HL-60/S4 treated with phorbol 12-myristate 13-acetate at 8.2 ng/mL for 4 days and 3 days (cell line): ENCODE measurements at regions not wholly inside any gene's neighbourhood (a gene's known extent, or its start where the extent isn't known, plus 50 kb on each side); places are given as distances from the start of the nearest gene placed in this dataset.
"Not testable (repeated sequence)": the region's sequence is repeated elsewhere in the genome, so short reads cannot be mapped to it uniquely, and the experiment has no call there.

ENCODE experiments used
- in situ Hi-C: fragments of 300-500 bp; cut with MboI; formaldehyde crosslinking; loops from 2 replicates; pipeline ENCODE4 v1.15.0; 2022; ENCODE audit warnings: low sequenced_read_pairs

- in situ Hi-C loops = no loop called here
Observed at GRCh38 chr13:99797691-99798090, 173.9 kb downstream of the ZIC5 start.

GRCh38 chr13:99796175-99796819, 175.3 kb downstream of the ZIC5 start:
- in situ Hi-C loops = no loop called here

- in situ Hi-C loops = no loop called here
Observed at GRCh38 chr13:99792079-99792921, 179.3 kb downstream of the ZIC5 start.

GRCh38 chr13:99782669-99783068, 188.9 kb downstream of the ZIC5 start:
- in situ Hi-C loops = no loop called here

GRCh38 chr13:99778500-99778899, 193.1 kb downstream of the ZIC5 start:
- in situ Hi-C loops = no loop called here

- in situ Hi-C loops = no loop called here
Observed at GRCh38 chr13:99777873-99778272, 193.7 kb downstream of the ZIC5 start.

- in situ Hi-C loops = no loop called here
Observed at GRCh38 chr13:99774644-99775043, 196.9 kb downstream of the ZIC5 start.

- in situ Hi-C loops = no loop called here
Observed at GRCh38 chr13:99768986-99769385, 202.6 kb downstream of the ZIC5 start.

- in situ Hi-C loops = no loop called here
Observed at GRCh38 chr13:99766641-99767045, 204.9 kb downstream of the ZIC5 start.

GRCh38 chr13:99765869-99766268, 205.7 kb downstream of the ZIC5 start:
- in situ Hi-C loops = no loop called here

- in situ Hi-C loops = no loop called here
Observed at GRCh38 chr13:99760456-99760855, 211.1 kb downstream of the ZIC5 start.

- in situ Hi-C loops = no loop called here
Observed at GRCh38 chr13:99759163-99759552, 212.4 kb downstream of the ZIC5 start.

GRCh38 chr13:99758460-99759162, 213.0 kb downstream of the ZIC5 start:
- in situ Hi-C loops = no loop called here

GRCh38 chr13:99757756-99758459, 213.7 kb downstream of the ZIC5 start:
- in situ Hi-C loops = no loop called here

- in situ Hi-C loops = no loop called here
Observed at GRCh38 chr13:99756281-99756680, 215.3 kb downstream of the ZIC5 start.

GRCh38 chr13:99754750-99755149, 216.8 kb downstream of the ZIC5 start:
- in situ Hi-C loops = not testable (repeated sequence)

- in situ Hi-C loops = no loop called here
Observed at GRCh38 chr13:99752373-99752772, 219.2 kb downstream of the ZIC5 start.

- in situ Hi-C loops = no loop called here
Observed at GRCh38 chr13:99751517-99752199, 219.9 kb downstream of the ZIC5 start.

GRCh38 chr13:99750951-99751350, 220.6 kb downstream of the ZIC5 start:
- in situ Hi-C loops = no loop called here

- in situ Hi-C loops = no loop called here
Observed at GRCh38 chr13:99749271-99750019, 222.1 kb downstream of the ZIC5 start.
